ENCODE measurements at regions not wholly inside any gene's neighbourhood (a gene's known extent, or its start where the extent isn't known, plus 50 kb on each side); places are given as distances from the start of the nearest gene placed in this dataset.
A peak's percentile ranks its signal among the peaks of the same experiment; 100 is the strongest.
"Not testable (repeated sequence)": the region's sequence is repeated elsewhere in the genome, so short reads cannot be mapped to it uniquely, and the experiment has no call there.

- peaks cover 3% of the 10 kb centered on the region for H3K9me3 Mint-ChIP-seq (ENCODE audit: unreplicated experiment)
- peaks cover 6% of the 10 kb centered on the region for H3K36me3 Mint-ChIP-seq (ENCODE audit: low read depth, unreplicated experiment)
- H3K4me1 Mint-ChIP-seq (ENCODE audit: unreplicated experiment), result peaks cover 44% of the 10 kb centered on the region
- DNase-seq (ENCODE audit: low spot score), result no peak
- no peak for TF ChIP-seq CTCF (IDR thresholded peaks at IDR 0.05; ENCODE audit: unreplicated experiment)
- peaks cover 3% of the 10 kb centered on the region for H3K27me3 Mint-ChIP-seq (ENCODE audit: unreplicated experiment)
- H3K27ac Mint-ChIP-seq (ENCODE audit: unreplicated experiment), result peak overlapping the region; percentile 26
- H3K4me3 Mint-ChIP-seq (ENCODE audit: unreplicated experiment), result no peak overlapping the region
Measured at GRCh38 chr7:94305836-94306235, 88.9 kb upstream of the COL1A2 start.

DNA sequence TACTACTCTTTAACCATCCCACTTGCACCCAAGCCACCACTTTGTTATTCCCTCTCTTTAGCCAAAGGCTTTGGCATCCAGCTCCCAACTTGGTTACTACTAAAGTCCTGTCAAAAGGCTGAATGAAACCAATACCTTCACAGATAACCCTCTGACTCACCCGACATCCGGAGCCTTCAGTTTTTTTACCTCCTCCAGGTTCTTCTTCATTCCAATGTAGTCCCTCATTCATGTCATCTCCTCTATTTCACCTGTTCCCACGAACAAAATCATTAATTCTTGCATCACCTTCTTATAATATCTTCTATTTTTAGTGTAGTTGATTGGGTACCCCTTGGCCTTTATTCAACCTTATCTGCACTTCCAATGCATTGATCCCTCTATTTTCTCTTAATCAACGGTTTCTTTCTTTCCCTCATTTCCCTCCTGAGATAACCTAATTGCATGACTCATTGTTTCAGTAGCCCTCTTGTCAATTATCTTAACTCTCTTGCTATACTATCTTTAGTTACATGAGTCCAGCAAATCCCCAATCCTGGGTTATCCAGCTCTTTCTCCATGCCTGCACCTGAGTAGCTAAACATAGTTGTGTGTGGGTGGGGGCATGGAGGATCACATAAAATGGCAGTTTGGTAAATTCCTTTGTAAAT lies 87.2 kb upstream of the COL1A2 start:
- Mint-ChIP-seq H3K27ac (ENCODE audit: unreplicated experiment) (no peak overlapping the region), H3K4me1 (ENCODE audit: unreplicated experiment) (peaks cover 32% of the 10 kb centered on the region), H3K9me3 (ENCODE audit: unreplicated experiment) (peaks cover 3% of the 10 kb centered on the region), H3K27me3 (ENCODE audit: unreplicated experiment) (peaks cover 3% of the 10 kb centered on the region), H3K4me3 (ENCODE audit: unreplicated experiment) (no peak overlapping the region), H3K36me3 (ENCODE audit: low read depth, unreplicated experiment) (peaks cover 6% of the 10 kb centered on the region)
- DNase-seq (ENCODE audit: low spot score), result no peak
- no peak for TF ChIP-seq CTCF (IDR thresholded peaks at IDR 0.05; ENCODE audit: unreplicated experiment)

DNA sequence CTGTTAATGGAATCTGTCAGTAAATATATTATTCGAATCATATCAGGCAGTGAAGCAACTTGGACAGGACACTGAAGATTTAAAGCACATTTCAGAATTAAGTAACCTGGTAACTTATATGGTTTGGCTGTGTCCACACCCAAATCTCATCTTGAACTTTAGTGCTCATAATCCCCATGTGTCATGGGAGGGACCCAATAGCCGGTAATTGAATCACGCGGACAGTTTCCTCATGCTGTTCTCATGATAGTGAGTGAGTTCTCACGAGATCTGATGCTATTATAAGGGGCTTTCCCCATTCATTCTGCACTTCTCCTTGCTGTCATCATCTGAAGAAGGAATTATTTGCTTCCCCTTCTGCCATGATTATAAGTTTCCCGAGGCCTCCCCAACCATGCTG lies 83.2 kb upstream of the COL1A2 start:
- no peak overlapping the region for H3K4me3 Mint-ChIP-seq (ENCODE audit: unreplicated experiment)
- no peak overlapping the region for H3K27ac Mint-ChIP-seq (ENCODE audit: unreplicated experiment)
- H3K4me1 Mint-ChIP-seq (ENCODE audit: unreplicated experiment), result peaks cover 8% of the 10 kb centered on the region
- H3K36me3 Mint-ChIP-seq (ENCODE audit: low read depth, unreplicated experiment), result no peaks in the 10 kb centered on the region
- no peak for DNase-seq (ENCODE audit: low spot score)
- no peak for TF ChIP-seq CTCF (IDR thresholded peaks at IDR 0.05; ENCODE audit: unreplicated experiment)
- peaks cover 5% of the 10 kb centered on the region for H3K27me3 Mint-ChIP-seq (ENCODE audit: unreplicated experiment)
- peaks cover 3% of the 10 kb centered on the region for H3K9me3 Mint-ChIP-seq (ENCODE audit: unreplicated experiment)

DNA sequence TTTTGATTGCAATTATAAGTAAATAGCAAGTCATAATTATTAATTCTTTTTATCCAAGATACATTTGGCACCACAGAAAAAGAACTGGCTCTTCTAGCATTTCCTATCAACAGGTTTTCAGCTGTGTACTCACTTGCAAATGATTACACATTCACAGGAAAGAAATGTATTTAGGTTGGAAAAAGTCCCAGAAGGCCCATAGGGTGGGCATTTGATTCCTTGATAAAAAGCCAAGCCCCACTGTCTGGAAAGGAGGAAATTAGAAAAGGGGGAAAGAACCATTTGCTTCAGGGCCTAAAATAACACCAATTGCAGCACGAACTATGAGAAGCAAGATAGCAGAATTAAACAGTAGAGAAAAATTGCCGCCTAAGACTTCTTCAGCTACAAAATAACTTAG lies 80.8 kb upstream of the COL1A2 start:
- Mint-ChIP-seq H3K27me3 (ENCODE audit: unreplicated experiment) (peaks cover 3% of the 10 kb centered on the region), H3K9me3 (ENCODE audit: unreplicated experiment) (no peaks in the 10 kb centered on the region), H3K27ac (ENCODE audit: unreplicated experiment) (no peak overlapping the region), H3K36me3 (ENCODE audit: low read depth, unreplicated experiment) (no peaks in the 10 kb centered on the region), H3K4me1 (ENCODE audit: unreplicated experiment) (no peaks in the 10 kb centered on the region), H3K4me3 (ENCODE audit: unreplicated experiment) (no peak overlapping the region)
- no peak for TF ChIP-seq CTCF (IDR thresholded peaks at IDR 0.05; ENCODE audit: unreplicated experiment)
- no peak for DNase-seq (ENCODE audit: low spot score)

GRCh38 chr7:94314413-94315410 lies 80.0 kb upstream of the COL1A2 start:
- Mint-ChIP-seq H3K4me1 (ENCODE audit: unreplicated experiment) (no peaks in the 10 kb centered on the region), H3K9me3 (ENCODE audit: unreplicated experiment) (peaks cover 6% of the 10 kb centered on the region), H3K4me3 (ENCODE audit: unreplicated experiment) (no peak overlapping the region), H3K36me3 (ENCODE audit: low read depth, unreplicated experiment) (peaks cover 3% of the 10 kb centered on the region), H3K27ac (ENCODE audit: unreplicated experiment) (no peak overlapping the region), H3K27me3 (ENCODE audit: unreplicated experiment) (peaks cover 4% of the 10 kb centered on the region)
- no peak for TF ChIP-seq CTCF (IDR thresholded peaks at IDR 0.05; ENCODE audit: unreplicated experiment)
- no peak for DNase-seq (ENCODE audit: low spot score)

DNA sequence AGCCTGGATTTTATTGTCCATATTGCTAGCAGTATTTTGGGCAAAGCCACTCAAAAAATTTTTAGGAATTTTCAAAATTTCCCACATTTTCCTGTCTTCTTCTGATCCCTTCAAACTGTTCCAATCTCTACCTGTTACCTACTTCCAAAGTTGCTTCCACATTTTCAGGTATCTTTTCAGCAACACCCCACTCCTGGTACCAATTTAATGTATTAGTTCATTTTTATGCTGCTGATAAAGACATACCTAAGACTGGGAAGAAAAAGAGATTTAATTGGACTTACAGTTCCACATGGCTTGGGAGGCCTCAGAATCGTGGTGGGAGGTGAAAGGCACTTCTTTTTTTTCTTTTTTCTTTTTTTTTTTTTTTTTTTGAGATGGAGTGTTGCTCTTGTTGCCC lies 73.6 kb upstream of the COL1A2 start:
- Mint-ChIP-seq H3K9me3 (ENCODE audit: unreplicated experiment) (peaks cover 19% of the 10 kb centered on the region), H3K36me3 (ENCODE audit: low read depth, unreplicated experiment) (peaks cover 16% of the 10 kb centered on the region)
- DNase-seq (ENCODE audit: low spot score); H3K4me1 Mint-ChIP-seq (ENCODE audit: unreplicated experiment); H3K4me3 Mint-ChIP-seq (ENCODE audit: unreplicated experiment); H3K27ac Mint-ChIP-seq (ENCODE audit: unreplicated experiment); H3K27me3 Mint-ChIP-seq (ENCODE audit: unreplicated experiment): not testable (repeated sequence)

Measured in endothelial cell (in vitro differentiated cells).